Activated T-helper 1 cell treated with Interleukin-2 at 50 U/mL for 16 hours (primary cell): ENCODE measurements at regions not wholly inside any gene's neighbourhood (a gene's known extent, or its start where the extent isn't known, plus 50 kb on each side); places are given as distances from the start of the nearest gene placed in this dataset.

ENCODE experiments used
- DNase-seq: peaks from one replicate; pipeline ENCODE4 v3.0.0-alpha.2; 2020; ENCODE audit warnings: low read depth

- no peak for DNase-seq
These were observed 149.1 kb upstream of the USP24 start for GRCh38 chr1:55364216-55364615.

GRCh38 chr1:55363268-55363667 is 148.1 kb upstream of the USP24 start:
- no peak for DNase-seq

GRCh38 chr1:55362558-55362957 is 147.4 kb upstream of the USP24 start:
- no peak for DNase-seq

GRCh38 chr1:55359611-55360010 is 144.4 kb upstream of the USP24 start:
- no peak for DNase-seq

GRCh38 chr1:55358581-55358980 is 143.4 kb upstream of the USP24 start:
- no peak for DNase-seq

GRCh38 chr1:55355549-55355948 is 140.4 kb upstream of the USP24 start:
- DNase-seq: no peak

GRCh38 chr1:55353707-55354620 is 138.8 kb upstream of the USP24 start:
- DNase-seq: no peak

- DNase-seq: no peak
These were observed 137.6 kb upstream of the USP24 start for GRCh38 chr1:55352811-55353180.

- DNase-seq: no peak
These were observed 137.1 kb upstream of the USP24 start for GRCh38 chr1:55352080-55352810.

- DNase-seq: no peak
These were observed 133.2 kb upstream of the USP24 start for GRCh38 chr1:55348356-55348755.

- no peak for DNase-seq
These were observed 132.7 kb upstream of the USP24 start for GRCh38 chr1:55347866-55348265.

GRCh38 chr1:55347041-55347440 is 131.9 kb upstream of the USP24 start:
- DNase-seq: no peak

GRCh38 chr1:55346586-55346985 is 131.4 kb upstream of the USP24 start:
- DNase-seq: no peak

- DNase-seq: no peak
These were observed 124.5 kb upstream of the USP24 start for GRCh38 chr1:55339681-55340080.

- DNase-seq: no peak
These were observed 123.3 kb upstream of the USP24 start for GRCh38 chr1:55338448-55338820.

GRCh38 chr1:55337801-55338447 is 122.8 kb upstream of the USP24 start:
- no peak for DNase-seq

GRCh38 chr1:55334797-55335196 is 119.6 kb upstream of the USP24 start:
- DNase-seq: no peak

- no peak for DNase-seq
These were observed 119.0 kb upstream of the USP24 start for GRCh38 chr1:55334160-55334559.

- DNase-seq: no peak
These were observed 118.3 kb upstream of the USP24 start for GRCh38 chr1:55333461-55333860.

GRCh38 chr1:55331351-55331750 is 116.2 kb upstream of the USP24 start:
- DNase-seq: no peak

- DNase-seq: no peak
These were observed 114.8 kb upstream of the USP24 start for GRCh38 chr1:55329808-55330432.

GRCh38 chr1:55329091-55329490 is 113.9 kb upstream of the USP24 start:
- DNase-seq: no peak
